ENCODE measurements at regions not wholly inside any gene's neighbourhood (a gene's known extent, or its start where the extent isn't known, plus 50 kb on each side); places are given as distances from the start of the nearest gene placed in this dataset.

DNA sequence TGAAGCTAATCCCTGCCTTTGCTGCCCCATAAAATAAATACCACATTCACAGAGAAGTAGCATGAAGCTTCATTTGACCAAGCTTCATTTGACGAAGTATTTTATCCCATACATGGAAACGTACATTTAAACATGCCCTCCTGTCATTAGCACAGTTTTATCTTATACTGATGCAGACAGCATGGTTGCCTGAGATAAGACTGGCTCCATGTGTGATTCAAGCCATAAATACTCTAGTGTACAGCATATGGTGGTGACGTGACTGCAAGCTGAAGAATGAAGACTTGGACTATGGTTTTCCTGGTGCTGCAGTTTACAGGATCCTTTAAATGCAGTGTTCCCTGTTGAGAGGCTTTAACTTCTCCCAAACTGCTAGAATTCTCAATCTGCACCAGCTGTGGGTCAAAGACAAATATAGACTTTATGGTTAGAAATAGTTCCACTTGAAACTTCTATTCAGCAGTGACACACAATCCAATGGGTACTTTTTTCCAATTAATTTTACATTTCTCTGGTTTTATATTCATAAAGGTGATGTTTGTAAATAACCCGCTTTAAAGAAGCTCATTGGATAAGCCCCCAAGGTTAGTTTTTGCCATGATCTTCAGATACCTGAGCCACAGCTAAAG, 64.9 kb downstream of the CYB561 start:
- Histone ChIP-seq H3F3A (ENCODE audit: low read length, unreplicated experiment) (no peaks in the 10 kb centered on the region), H3K9ac (ENCODE audit: low read length) (no peak overlapping the region), H3K9me2 (replicated peaks; ENCODE audit: low read length) (no peaks in the 10 kb centered on the region), H4K20me1 (ENCODE audit: low read length) (no peaks in the 10 kb centered on the region), H2AFZ (ENCODE audit: low read length) (no peak overlapping the region), H3K9me3 (ENCODE audit: low read length) (no peaks in the 10 kb centered on the region), H3K79me2 (ENCODE audit: low read length) (no peaks in the 10 kb centered on the region), H3K36me3 (ENCODE audit: low read depth, low read length) (peaks cover 7% of the 10 kb centered on the region; the same call in 1 of the 2 replicates), H3K4me1 (ENCODE audit: insufficient read depth, low read length) (no peaks in the 10 kb centered on the region), H3K27ac (ENCODE audit: low read length) (no peak overlapping the region), H3K4me3 (ENCODE audit: low read length) (no peak overlapping the region), H3K4me2 (ENCODE audit: low read length) (no peak overlapping the region), H3K27me3 (ENCODE audit: low read length) (no peaks in the 10 kb centered on the region)
- no peak for TF ChIP-seq EZH2 (IDR thresholded peaks at IDR 0.05; ENCODE audit: low read length, unreplicated experiment)
- no peak for TF ChIP-seq EZH2phosphoT487 (IDR thresholded peaks at IDR 0.05; ENCODE audit: borderline replicate concordance, low read length)
- TF ChIP-seq, protein P1, sequence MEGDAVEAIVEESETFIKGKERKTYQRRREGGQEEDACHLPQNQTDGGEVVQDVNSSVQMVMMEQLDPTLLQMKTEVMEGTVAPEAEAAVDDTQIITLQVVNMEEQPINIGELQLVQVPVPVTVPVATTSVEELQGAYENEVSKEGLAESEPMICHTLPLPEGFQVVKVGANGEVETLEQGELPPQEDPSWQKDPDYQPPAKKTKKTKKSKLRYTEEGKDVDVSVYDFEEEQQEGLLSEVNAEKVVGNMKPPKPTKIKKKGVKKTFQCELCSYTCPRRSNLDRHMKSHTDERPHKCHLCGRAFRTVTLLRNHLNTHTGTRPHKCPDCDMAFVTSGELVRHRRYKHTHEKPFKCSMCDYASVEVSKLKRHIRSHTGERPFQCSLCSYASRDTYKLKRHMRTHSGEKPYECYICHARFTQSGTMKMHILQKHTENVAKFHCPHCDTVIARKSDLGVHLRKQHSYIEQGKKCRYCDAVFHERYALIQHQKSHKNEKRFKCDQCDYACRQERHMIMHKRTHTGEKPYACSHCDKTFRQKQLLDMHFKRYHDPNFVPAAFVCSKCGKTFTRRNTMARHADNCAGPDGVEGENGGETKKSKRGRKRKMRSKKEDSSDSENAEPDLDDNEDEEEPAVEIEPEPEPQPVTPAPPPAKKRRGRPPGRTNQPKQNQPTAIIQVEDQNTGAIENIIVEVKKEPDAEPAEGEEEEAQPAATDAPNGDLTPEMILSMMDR (conservative IDR thresholded peaks at IDR 0.05; ENCODE audit: low read depth, low read length): no peak
- ATAC-seq (no peak), DNase-seq (no peak)
- POLR2A ChIA-PET (ENCODE audit: unreplicated experiment): interaction anchor here (0.8 kb wide), 1 partner anchor 97 kb away, joined by 8 read pairs; no protein-coding TSS in a partner anchor
- CTCF ChIA-PET: no interaction called here
- intact Hi-C loops (cut with micrococcal nuclease): no loop called here
- no TSS peak for BruUV-seq (replicated peaks)

DNA sequence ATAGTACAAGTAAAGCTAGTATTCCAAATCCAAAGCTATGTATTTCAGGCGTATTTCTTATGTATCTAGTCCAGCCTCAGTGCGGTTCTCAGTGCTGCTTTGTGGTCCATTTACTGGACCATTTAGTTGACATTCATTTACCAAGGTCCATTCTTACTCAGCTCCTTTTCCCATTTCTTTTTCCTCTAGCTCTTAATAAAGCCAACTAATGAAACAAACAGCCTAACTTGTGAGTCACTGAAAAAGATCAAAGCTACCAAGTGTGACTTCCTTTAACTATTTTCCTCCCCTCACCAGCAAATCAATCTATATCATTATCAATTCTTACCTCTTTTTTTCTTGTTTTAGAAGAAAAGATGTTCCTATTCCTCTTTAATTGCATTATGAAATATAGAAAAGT, 64.0 kb downstream of the CYB561 start:
- BruUV-seq (replicated peaks): no TSS peak
- Histone ChIP-seq H3K79me2 (ENCODE audit: low read length) (no peaks in the 10 kb centered on the region), H3K9me2 (replicated peaks; ENCODE audit: low read length) (no peaks in the 10 kb centered on the region), H3K4me1 (ENCODE audit: insufficient read depth, low read length) (no peaks in the 10 kb centered on the region), H3K27ac (ENCODE audit: low read length) (no peak overlapping the region), H3K36me3 (ENCODE audit: low read depth, low read length) (peaks cover 4% of the 10 kb centered on the region; the same call in 1 of the 2 replicates), H3K4me3 (ENCODE audit: low read length) (no peak overlapping the region), H3F3A (ENCODE audit: low read length, unreplicated experiment) (no peaks in the 10 kb centered on the region), H4K20me1 (ENCODE audit: low read length) (no peaks in the 10 kb centered on the region), H3K27me3 (ENCODE audit: low read length) (no peaks in the 10 kb centered on the region), H3K9ac (ENCODE audit: low read length) (no peak overlapping the region), H3K9me3 (ENCODE audit: low read length) (no peaks in the 10 kb centered on the region), H2AFZ (ENCODE audit: low read length) (no peak overlapping the region), H3K4me2 (ENCODE audit: low read length) (no peak overlapping the region)
- POLR2A ChIA-PET (ENCODE audit: unreplicated experiment): interaction anchor here (0.8 kb wide), 1 partner anchor 97 kb away, joined by 8 read pairs; no protein-coding TSS in a partner anchor
- ATAC-seq (no peak), DNase-seq (no peak)
- TF ChIP-seq, protein P1 (conservative IDR thresholded peaks at IDR 0.05; ENCODE audit: low read depth, low read length): no peak
- no peak for TF ChIP-seq EZH2phosphoT487 (IDR thresholded peaks at IDR 0.05; ENCODE audit: borderline replicate concordance, low read length)
- no peak for TF ChIP-seq EZH2 (IDR thresholded peaks at IDR 0.05; ENCODE audit: low read length, unreplicated experiment)
- intact Hi-C loops (cut with micrococcal nuclease): no loop called here
- CTCF ChIA-PET: no interaction called here

Measured in PC-3 (cell line).